MM.1S (cell line): ENCODE measurements at regions not wholly inside any gene's neighbourhood (a gene's known extent, or its start where the extent isn't known, plus 50 kb on each side); places are given as distances from the start of the nearest gene placed in this dataset.
"Not testable (repeated sequence)": the region's sequence is repeated elsewhere in the genome, so short reads cannot be mapped to it uniquely, and the experiment has no call there.

Experiments used
- EZH2 ChIP-seq: fragments of 300-600 bp; sonication (generic); optimal IDR thresholded peaks from 2 replicates; pipeline ENCODE3; 2017; ENCODE audit warnings: low read depth, mild to moderate bottlenecking, antibody characterized with exemption, low read length, mixed read lengths
- EZH2phosphoT487 ChIP-seq: fragments of 300-600 bp; sonication (generic); IDR thresholded peaks from 2 replicates; pipeline ENCODE4 v1.6.1; 2018; ENCODE audit warnings: antibody characterized with exemption, low read length
- TF ChIP-seq, protein P1 (sequence below): fragments of 300-600 bp; sonication (generic); IDR thresholded peaks from 2 replicates; pipeline ENCODE4 v1.5.1; 2016; ENCODE audit warnings: antibody characterized with exemption, low read length, mixed read lengths

DNA sequence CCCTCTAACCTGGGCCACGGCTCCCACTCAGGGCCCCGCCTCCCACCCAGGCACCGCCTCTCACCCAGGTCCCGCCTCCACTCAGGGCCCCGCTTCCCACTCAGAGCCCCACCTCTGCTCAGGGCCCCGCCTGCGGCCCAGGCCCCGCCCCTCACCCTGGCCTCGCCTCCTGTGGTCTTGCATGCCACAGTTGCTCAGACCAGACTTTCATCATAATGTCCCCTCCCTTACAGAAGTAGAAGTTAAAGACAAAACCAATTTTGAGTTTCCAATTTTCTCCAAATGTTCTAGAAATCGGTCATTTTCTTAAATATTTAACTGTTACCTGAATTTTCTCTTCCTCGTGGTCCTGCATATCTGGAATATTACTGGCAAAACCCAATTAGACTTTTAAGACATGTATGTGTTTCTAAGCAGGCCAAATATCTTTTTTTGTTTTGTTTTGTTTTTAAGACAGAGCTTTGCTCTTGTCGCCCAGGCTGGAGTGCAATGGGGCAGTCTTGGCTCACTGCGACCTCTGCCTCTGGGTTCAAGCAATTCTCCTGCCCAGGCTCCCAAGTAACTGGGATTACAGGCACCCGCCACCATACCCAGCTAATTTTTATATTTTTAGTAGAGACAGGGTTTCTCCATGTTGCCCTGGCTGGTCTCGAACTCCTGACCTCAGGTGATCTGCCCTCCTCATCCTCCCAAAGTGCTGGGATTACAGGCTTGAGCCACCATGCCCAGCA lies 102.8 kb downstream of the FAM53A start:
- TF ChIP-seq, protein P1, sequence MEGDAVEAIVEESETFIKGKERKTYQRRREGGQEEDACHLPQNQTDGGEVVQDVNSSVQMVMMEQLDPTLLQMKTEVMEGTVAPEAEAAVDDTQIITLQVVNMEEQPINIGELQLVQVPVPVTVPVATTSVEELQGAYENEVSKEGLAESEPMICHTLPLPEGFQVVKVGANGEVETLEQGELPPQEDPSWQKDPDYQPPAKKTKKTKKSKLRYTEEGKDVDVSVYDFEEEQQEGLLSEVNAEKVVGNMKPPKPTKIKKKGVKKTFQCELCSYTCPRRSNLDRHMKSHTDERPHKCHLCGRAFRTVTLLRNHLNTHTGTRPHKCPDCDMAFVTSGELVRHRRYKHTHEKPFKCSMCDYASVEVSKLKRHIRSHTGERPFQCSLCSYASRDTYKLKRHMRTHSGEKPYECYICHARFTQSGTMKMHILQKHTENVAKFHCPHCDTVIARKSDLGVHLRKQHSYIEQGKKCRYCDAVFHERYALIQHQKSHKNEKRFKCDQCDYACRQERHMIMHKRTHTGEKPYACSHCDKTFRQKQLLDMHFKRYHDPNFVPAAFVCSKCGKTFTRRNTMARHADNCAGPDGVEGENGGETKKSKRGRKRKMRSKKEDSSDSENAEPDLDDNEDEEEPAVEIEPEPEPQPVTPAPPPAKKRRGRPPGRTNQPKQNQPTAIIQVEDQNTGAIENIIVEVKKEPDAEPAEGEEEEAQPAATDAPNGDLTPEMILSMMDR = not testable (repeated sequence)
- not testable (repeated sequence) for TF ChIP-seq EZH2, EZH2phosphoT487
